ENCODE measurements at regions not wholly inside any gene's neighbourhood (a gene's known extent, or its start where the extent isn't known, plus 50 kb on each side); places are given as distances from the start of the nearest gene placed in this dataset.
"Not testable (repeated sequence)": the region's sequence is repeated elsewhere in the genome, so short reads cannot be mapped to it uniquely, and the experiment has no call there.

DNA sequence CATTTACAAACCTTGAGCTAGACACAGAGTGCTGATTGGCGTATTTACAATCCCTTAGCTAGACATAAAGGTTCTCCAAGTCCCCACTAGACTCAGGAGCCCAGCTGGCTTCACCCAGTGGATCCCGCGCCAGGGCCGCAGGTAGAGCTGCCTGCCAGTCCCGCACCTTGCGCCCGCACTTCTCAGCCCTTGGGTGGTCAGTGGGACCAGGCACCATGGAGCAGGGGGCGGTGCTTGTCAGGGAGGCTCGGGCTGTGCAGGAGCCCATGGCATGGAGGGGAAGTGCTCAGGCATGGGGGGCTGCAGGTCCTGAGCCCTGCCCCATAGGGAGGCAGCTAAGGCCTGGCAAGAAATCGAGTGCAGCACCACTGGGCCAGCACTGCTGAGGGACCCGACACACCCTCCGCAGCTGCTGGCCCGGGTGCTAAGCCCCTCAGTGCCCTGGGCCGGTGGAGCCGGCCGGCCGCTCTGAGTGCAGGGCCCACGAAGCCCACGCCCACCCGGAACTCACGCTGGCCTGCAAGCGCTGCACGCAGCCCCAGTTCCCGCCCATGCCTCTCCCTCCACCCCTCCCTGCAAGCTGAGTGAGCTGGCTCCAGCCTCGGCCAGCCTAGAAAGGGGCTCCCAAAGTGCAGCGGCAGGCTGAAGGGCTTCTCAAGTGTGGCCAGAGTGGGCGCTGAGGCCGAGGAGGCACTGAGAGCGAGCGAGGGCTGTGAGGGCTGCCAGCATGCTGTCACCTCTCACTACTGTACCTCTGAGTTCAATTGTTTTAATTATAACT is 1213.9 kb downstream of the OTOL1 start (continued):
- TF ChIP-seq ZSCAN30 (tag by site-specific recombination; IDR thresholded peaks at IDR 0.05) (no peak), ZNF549 (tag by site-specific recombination; IDR thresholded peaks at IDR 0.05) (no peak), ZNF157 (tag by site-specific recombination; IDR thresholded peaks at IDR 0.05) (no peak), MEIS1 (CRISPR knock-in tag; IDR thresholded peaks at IDR 0.05; ENCODE audit: borderline replicate concordance) (no peak), ZNF707 (tag by site-specific recombination; IDR thresholded peaks at IDR 0.05) (no peak)
- TF ChIP-seq, protein P1, sequence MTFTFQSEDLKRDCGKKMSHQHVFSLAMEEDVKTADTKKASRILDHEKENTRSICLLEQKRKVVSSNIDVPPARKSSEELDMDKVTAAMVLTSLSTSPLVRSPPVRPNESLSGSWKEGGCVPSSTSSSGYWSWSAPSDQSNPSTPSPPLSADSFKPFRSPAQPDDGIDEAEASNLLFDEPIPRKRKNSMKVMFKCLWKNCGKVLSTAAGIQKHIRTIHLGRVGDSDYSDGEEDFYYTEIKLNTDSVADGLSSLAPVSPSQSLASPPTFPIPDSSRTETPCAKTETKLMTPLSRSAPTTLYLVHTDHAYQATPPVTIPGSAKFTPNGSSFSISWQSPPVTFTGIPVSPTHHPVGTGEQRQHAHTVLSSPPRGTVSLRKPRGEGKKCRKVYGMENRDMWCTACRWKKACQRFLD (tag by site-specific recombination; IDR thresholded peaks at IDR 0.05) = no peak
- TF ChIP-seq, protein P2, sequence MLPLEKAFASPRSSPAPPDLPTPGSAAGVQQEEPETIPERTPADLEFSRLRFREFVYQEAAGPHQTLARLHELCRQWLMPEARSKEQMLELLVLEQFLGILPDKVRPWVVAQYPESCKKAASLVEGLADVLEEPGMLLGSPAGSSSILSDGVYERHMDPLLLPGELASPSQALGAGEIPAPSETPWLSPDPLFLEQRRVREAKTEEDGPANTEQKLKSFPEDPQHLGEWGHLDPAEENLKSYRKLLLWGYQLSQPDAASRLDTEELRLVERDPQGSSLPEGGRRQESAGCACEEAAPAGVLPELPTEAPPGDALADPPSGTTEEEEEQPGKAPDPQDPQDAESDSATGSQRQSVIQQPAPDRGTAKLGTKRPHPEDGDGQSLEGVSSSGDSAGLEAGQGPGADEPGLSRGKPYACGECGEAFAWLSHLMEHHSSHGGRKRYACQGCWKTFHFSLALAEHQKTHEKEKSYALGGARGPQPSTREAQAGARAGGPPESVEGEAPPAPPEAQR (tag by site-specific recombination; IDR thresholded peaks at IDR 0.05) = no peak

DNA sequence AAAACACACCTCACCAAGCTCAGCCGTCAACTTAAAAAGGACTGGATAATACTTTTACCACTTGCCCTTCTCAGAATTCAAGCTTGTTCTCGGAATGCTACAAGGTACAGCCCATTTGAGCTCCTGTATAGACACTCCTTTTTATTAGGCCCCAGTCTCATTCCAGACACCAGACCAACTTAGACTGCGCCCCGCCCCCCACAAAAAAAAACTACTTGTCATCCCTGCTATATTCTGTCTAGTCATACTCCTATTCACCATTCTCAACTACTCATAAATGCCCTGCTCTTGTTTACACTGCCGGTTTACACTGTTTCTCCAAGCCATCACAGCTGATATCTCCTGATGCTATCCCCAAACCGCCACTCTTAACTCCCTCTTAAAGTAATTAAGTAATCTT is 1220.5 kb downstream of the OTOL1 start:
- H3K9me3 ChIP-seq (ENCODE audit: control insufficient read depth, insufficient read depth, low read depth, low read length); CTCF ChIA-PET; H3K4me1 ChIP-seq (ENCODE audit: control insufficient read depth, insufficient read depth, low read length); POLR2A ChIA-PET; H3K36me3 ChIP-seq (ENCODE audit: control insufficient read depth in 2 of 2, insufficient read depth in 1 of 2, low read length in 2 of 2); H3K4me3 ChIP-seq (ENCODE audit: low read depth, low read length); H3K27ac ChIP-seq (ENCODE audit: extremely low read depth, low read depth, low read length): not testable (repeated sequence)

DNA sequence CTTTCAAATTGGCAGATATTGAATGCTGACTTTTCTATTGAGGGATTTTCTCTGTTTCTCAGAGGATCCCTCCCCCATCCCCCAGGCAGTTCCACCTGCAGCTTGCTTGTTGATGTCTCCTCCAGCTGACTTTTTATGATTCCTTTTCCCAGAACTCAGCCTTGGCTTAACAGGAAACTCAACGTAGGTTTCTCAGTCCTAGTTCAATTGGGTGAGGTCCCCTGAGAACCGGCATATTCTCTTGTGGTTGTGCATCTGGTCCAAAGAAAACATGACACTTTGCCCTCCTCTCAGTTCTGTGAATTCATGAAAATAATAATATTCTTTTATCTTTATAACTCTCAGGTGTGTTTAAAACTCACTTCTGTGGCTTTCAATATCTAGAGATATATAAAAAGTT is 1222.1 kb downstream of the OTOL1 start:
- CTCF ChIA-PET = no interaction called here
- Histone ChIP-seq H3K36me3 (ENCODE audit: control insufficient read depth in 2 of 2, insufficient read depth in 1 of 2, low read length in 2 of 2) (no peaks in the 10 kb centered on the region), H3K4me3 (ENCODE audit: low read depth, low read length) (no peak overlapping the region), H3K27ac (ENCODE audit: extremely low read depth, low read depth, low read length) (no peak overlapping the region), H3K4me1 (ENCODE audit: control insufficient read depth, insufficient read depth, low read length) (peaks cover 6% of the 10 kb centered on the region; the same call in 1 of the 2 replicates), H3K9me3 (ENCODE audit: control insufficient read depth, insufficient read depth, low read depth, low read length) (no peaks in the 10 kb centered on the region)
- POLR2A ChIA-PET = no interaction called here
- TF ChIP-seq ZNF202 (tag by site-specific recombination; IDR thresholded peaks at IDR 0.05; ENCODE audit: borderline replicate concordance) = no peak
- no peak for TF ChIP-seq ZNF221 (tag by site-specific recombination; IDR thresholded peaks at IDR 0.05; ENCODE audit: borderline replicate concordance)
- TF ChIP-seq ZNF354C (tag by site-specific recombination; IDR thresholded peaks at IDR 0.05; ENCODE audit: borderline replicate concordance, low read depth) = no peak
- TF ChIP-seq ZNF670 (tag by site-specific recombination; IDR thresholded peaks at IDR 0.05; ENCODE audit: low read depth) = no peak
- no peak for TF ChIP-seq ZBTB7A (tag by site-specific recombination; IDR thresholded peaks at IDR 0.05; ENCODE audit: low read depth)

DNA sequence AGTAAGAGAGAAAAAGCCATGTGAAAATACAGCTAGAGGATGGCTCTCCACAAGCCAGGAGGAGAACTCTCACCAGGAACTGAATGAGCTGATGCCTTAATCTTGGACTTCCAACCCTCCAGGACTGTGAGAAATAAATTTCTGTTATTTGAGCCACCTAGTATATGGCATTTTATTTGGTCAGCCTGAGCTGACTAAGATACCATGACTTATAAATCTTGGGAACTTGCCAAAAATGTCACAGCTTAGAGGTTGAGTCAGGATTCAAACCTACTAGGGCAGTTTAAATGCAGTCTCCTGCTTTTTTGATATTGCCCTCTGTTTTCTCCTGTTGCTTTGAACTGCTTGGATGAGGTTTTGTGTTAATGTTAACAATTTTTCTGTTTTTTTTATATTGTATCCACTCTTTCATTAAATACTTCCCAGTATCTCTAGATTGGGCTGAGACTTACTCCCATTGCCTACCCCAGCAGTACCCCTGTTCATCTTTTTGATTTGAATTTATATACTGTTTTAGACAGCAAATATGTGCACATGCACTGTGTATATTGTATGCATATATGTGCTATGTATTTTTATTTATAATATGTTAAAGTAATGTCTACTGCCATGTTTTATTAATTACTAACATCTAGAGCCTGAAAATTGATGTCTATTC is 1223.2 kb downstream of the OTOL1 start:
- no peak overlapping the region for H3K27ac ChIP-seq (ENCODE audit: extremely low read depth, low read depth, low read length)
- POLR2A ChIA-PET = no interaction called here
- TF ChIP-seq ZNF366 (tag by site-specific recombination; conservative IDR thresholded peaks at IDR 0.05) (no peak), ZBTB7A (tag by site-specific recombination; IDR thresholded peaks at IDR 0.05; ENCODE audit: low read depth) (no peak), ZNF10 (tag by site-specific recombination; IDR thresholded peaks at IDR 0.05) (no peak), ZNF2 (tag by site-specific recombination; IDR thresholded peaks at IDR 0.05) (no peak), ZSCAN16 (tag by site-specific recombination; IDR thresholded peaks at IDR 0.05) (no peak), ZNF423 (tag by site-specific recombination; IDR thresholded peaks at IDR 0.05) (no peak)
- TF ChIP-seq, protein P3, sequence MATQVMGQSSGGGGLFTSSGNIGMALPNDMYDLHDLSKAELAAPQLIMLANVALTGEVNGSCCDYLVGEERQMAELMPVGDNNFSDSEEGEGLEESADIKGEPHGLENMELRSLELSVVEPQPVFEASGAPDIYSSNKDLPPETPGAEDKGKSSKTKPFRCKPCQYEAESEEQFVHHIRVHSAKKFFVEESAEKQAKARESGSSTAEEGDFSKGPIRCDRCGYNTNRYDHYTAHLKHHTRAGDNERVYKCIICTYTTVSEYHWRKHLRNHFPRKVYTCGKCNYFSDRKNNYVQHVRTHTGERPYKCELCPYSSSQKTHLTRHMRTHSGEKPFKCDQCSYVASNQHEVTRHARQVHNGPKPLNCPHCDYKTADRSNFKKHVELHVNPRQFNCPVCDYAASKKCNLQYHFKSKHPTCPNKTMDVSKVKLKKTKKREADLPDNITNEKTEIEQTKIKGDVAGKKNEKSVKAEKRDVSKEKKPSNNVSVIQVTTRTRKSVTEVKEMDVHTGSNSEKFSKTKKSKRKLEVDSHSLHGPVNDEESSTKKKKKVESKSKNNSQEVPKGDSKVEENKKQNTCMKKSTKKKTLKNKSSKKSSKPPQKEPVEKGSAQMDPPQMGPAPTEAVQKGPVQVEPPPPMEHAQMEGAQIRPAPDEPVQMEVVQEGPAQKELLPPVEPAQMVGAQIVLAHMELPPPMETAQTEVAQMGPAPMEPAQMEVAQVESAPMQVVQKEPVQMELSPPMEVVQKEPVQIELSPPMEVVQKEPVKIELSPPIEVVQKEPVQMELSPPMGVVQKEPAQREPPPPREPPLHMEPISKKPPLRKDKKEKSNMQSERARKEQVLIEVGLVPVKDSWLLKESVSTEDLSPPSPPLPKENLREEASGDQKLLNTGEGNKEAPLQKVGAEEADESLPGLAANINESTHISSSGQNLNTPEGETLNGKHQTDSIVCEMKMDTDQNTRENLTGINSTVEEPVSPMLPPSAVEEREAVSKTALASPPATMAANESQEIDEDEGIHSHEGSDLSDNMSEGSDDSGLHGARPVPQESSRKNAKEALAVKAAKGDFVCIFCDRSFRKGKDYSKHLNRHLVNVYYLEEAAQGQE (tag by site-specific recombination; IDR thresholded peaks at IDR 0.05) = no peak

More for the DNA sequence above, 1223.2 kb downstream of the OTOL1 start:
- Histone ChIP-seq H3K36me3 (ENCODE audit: control insufficient read depth in 2 of 2, insufficient read depth in 1 of 2, low read length in 2 of 2) (no peaks in the 10 kb centered on the region), H3K9me3 (ENCODE audit: control insufficient read depth, insufficient read depth, low read depth, low read length) (no peaks in the 10 kb centered on the region), H3K4me1 (ENCODE audit: control insufficient read depth, insufficient read depth, low read length) (peaks cover 6% of the 10 kb centered on the region; the same call in 1 of the 2 replicates), H3K4me3 (ENCODE audit: low read depth, low read length) (no peak overlapping the region)
- CTCF ChIA-PET = no interaction called here
